GM18520 (cell line): ENCODE measurements at regions not wholly inside any gene's neighbourhood (a gene's known extent, or its start where the extent isn't known, plus 50 kb on each side); places are given as distances from the start of the nearest gene placed in this dataset.
"Not testable (repeated sequence)": the region's sequence is repeated elsewhere in the genome, so short reads cannot be mapped to it uniquely, and the experiment has no call there.

ENCODE experiments used
- ATAC-seq: cut with Tn5 transposase; IDR thresholded peaks from one replicate; pipeline ENCODE4 v1.9.1; 2021; ENCODE audit not compliant: unreplicated experiment

DNA sequence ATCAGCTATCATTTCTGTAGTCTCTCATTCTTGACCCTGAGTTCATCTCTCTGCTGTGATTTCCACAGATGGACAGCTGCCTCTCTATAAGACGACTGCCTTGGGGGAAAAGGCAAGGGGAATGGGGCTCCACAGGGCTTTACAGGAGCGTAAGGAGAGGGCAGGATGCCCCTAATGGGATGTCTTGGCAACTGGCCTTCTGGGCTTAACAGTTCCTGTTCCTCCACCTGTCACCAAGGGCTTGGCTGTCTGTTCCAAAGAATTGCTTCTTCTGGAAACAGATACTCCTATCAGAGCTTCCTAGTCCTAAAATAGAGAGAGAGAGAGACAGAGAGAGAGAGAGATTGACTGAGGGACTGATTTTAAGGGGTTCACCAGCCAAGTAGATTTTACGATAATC is 181.9 kb downstream of the TMEM200A start:
- no peak for ATAC-seq

DNA sequence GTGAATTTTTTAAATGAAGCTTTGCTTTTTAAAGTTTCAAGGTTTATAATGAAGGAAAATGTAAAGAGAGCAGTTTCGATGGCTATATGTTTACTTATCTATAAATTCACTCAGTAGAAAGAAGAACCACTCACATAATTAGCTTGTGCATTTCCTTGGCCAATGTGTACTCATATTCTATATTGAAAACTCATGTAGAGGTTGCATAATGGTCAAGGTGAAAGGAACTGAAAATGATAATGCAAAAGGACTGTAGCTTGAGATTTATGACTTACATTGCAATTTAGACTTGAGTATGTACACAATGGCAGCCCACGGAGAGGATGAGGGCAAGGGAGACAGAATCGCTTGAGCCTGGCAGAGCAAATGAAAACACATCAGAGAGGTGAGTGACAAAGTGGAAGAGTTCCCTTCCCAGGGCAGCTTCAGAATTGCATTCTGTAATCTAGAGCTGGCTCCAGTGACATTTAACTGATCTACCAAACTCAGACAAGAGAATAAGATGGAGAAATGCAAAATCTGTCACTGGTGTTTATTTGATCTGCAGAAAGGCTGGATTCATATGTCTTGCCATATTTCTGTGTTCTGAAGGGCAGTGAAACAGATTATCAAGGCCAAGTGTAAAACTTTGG is 191.8 kb downstream of the TMEM200A start:
- peak; percentile 35 for ATAC-seq

DNA sequence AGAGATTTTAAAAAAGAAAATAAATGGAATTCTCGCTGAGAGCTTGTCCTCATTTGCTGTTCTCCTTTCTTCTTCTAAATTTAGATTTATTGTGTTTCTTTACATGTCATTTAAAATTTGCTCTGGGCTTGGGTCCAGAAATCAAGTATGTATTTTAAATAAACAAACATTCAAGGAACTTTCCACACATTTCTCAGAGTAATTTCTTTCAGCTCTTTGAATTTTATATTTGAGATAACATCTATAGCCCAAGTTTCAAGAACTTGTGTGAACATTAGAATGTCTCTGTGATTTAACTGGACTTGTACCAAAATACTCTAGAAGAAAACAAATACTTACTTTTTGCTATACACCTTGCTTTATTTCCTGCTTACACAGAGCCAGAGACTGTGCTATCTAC is 192.3 kb downstream of the TMEM200A start:
- no peak for ATAC-seq

DNA sequence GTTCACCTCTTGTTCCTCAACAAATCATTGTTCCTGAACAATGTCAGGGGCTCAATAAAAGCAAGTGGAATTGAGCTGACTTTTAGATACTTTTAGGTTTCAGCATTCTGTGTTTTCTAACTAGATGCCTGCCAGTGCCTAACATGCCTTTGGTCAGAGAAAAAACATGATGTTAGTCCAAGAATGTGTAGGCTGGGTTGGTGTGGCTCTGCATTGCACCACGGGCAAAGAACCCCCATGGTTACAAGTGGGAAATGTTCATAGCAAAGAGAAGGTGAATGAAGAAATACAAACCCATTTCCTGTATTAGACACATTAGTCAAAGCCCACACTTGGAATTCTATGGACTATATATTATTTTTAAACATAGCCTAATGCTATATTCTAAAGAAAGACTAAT is 193.3 kb downstream of the TMEM200A start:
- no peak for ATAC-seq

DNA sequence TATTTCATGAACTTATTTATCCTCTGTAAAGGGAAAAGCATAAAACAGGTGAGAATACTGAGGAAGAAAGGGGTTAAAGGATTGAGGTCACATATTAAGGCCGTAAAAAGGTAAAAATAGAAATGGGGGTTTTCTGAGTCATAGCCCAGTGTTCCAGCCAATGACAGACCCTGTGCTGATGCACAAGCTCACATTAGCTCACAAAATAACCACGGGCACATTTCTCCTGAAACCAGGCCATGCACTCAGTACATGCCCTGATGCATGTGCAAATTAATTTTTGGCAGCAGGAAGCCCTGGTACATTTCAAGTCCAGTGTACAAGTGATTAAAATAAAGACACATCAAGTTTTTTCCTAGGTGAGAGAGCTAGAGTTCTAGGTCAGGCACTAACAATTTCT is 194.4 kb downstream of the TMEM200A start:
- no peak for ATAC-seq

DNA sequence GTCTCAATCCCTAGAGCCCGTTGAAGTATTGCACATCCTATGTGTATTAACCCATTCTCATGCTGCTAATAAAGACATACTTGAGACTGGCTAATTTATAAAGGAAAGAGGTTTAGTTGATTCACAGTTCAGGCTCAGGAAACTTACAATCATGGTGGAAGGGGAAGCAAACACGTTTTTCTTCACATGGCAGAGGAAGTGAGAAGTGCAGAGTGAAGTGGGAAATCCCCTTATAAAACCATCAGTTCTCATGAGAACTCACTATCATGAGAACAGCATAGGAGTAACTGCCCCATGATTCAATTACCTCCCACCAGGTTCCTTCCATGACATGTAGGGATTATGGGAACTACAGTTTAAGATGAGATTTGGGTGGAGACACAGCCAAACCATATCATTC is 195.3 kb downstream of the TMEM200A start:
- not testable (repeated sequence) for ATAC-seq

DNA sequence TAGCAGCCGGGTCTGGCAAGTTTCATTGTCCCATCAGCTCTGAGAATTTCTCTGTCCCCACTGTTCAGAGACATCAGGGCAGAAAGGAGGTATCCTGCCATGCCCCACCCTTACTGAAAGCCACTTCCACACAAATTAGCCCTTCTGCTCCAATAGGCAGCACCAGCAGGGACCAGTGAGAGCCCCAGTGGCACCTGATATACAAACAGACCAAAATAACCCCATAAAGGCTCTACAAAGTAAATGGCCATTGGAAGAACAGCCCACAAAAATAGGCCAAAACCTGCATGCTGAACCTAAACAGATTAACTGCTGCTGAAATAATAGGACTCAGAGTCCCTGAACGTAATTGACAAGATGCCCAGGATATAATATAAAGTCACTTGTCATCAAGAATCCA is 199.9 kb downstream of the TMEM200A start:
- no peak for ATAC-seq

DNA sequence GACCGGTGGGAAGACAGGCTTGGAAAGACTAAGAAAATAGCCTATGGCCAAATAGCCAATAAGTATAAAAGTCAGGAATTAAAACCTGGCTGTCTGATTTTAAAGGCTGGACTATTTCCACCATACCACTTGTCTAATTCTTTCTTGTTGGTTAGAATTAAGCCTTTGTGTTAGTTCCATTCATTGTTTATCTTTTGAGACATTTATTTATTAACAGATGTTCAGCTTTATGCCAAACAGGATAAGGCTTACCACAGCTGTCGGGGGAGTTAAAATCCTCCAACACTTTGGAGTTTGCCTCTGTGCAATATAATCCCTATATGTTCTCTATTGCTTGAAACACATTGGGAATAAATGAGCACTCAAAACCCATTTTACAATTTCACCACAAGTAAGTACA is 208.3 kb downstream of the TMEM200A start:
- ATAC-seq = no peak

DNA sequence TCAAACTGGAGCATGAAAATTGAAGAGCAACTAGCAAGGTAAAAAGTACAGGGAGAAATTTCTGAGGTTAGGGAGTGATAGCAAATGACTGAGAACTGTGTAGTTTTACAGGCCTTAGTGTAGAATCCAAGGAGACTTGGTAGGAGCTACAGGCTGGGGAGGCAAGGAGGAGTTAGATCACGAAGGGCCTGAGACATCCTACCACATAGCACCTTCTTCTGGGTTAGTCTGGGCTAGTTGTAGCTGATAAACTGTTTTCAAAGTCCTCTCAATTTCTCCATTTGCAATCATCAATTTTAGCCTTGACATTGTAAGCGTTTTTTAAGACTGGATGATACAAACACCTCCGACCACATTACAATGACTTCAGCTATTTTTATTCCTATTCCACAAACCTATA is 209.7 kb downstream of the TMEM200A start:
- ATAC-seq = no peak

DNA sequence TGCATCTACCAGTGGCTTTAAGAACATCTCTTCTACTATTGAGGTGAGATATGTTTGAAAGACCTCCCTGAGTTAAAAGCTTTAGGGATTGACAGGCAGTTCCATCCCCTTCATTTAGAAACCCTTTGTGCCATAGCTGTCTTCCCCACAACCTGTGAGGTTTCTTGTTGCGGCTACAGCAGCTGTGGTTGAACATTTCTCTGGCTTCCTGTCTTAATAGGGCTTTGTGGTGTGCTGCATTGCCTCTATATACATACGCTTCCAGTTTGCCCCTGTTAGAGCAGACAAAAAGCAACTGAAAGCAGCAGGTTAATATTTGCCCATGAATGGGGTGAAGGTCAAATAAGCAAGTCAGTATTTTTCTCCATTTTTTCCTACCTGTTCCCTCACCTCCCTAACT is 210.2 kb downstream of the TMEM200A start:
- ATAC-seq = peak; percentile 97

DNA sequence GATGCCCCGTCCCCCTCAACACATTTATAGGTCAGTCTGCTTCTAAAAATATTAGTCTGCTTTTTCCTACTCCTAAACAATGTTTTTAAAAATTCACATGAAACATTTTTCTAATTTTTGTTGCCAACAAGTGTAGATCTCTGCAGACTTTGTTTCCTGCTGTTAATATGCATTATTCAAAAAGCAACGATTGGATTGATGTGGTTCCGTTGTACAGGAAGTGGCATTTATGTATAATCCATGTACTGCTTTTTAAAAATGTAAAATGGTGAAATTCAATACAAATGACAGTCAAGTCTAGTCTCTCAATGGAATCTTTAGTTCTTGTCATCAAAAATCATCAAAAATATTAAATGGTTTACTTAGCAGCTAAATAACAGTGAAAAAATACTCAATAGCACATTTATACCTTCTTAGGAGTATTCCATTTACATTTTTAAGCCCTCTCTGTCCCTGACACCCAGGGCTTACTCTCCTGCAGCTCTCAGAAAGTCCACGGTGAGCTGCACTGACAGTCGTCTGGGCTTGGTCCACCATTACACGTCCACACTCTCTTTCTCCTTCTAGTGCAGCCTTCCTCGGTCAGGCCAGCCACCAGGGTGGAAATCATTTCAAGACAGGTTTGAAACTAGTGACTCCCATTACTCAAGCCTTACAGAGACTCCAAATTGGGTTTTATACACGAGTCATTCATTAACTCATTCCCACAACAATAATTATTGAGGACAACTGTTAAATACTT is 211.5 kb downstream of the TMEM200A start:
- no peak for ATAC-seq

DNA sequence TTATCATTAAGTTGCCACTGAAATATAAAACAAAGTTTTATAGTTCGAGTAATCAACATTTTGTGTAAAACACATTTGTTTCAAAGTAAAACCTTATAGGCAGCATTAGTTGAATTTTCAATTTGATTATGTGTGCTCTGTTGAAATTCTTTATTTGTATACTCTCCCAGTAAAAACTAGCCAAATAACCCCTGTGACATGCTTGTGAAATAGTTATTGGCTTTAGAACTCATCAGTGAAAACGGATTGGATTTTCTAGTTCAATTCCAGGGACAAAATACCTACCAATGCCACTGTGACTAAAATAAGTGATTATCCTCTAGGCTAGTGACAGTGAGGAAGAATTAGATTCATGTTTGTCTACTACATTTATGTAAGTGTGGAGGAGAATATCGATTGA is 212.9 kb downstream of the TMEM200A start:
- no peak for ATAC-seq

DNA sequence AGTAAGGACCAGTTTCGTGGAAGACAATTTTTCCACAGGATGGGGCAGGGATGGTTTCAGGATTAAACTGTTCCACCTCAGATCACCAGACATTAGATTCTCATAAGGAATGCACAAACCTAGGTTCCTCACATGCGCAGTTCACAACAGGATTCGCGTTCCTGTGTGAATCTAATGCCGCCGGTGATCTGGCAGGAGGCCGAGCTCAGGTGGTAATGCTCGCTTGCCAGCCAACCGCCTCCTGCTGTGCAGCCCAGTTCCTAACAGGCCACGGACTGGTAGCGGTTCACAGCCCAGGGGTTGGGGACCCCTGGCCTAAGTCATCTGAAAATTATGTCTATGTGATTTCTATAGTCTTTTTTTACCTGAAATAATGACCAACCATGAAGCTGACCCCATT is 217.5 kb downstream of the TMEM200A start:
- ATAC-seq = no peak

DNA sequence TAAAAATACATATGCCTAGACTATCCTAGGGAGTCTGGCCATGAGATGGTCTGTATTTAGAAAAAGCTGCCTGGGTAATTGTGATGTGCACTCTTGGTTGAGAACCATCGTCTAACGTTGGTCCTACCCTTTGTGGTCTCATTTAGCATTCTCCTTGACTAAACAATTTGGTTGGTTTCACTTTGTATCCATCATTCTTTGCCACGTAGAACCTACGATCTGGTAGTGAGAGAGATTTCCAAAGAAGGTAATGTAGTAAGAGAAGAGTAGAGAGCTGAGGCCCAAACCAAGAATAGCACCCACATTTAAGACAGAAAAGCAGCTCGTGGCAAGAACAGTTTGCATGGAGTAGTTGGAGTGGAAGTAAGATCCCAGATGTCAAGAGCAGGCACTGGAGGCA is 219.8 kb downstream of the TMEM200A start:
- ATAC-seq = no peak

DNA sequence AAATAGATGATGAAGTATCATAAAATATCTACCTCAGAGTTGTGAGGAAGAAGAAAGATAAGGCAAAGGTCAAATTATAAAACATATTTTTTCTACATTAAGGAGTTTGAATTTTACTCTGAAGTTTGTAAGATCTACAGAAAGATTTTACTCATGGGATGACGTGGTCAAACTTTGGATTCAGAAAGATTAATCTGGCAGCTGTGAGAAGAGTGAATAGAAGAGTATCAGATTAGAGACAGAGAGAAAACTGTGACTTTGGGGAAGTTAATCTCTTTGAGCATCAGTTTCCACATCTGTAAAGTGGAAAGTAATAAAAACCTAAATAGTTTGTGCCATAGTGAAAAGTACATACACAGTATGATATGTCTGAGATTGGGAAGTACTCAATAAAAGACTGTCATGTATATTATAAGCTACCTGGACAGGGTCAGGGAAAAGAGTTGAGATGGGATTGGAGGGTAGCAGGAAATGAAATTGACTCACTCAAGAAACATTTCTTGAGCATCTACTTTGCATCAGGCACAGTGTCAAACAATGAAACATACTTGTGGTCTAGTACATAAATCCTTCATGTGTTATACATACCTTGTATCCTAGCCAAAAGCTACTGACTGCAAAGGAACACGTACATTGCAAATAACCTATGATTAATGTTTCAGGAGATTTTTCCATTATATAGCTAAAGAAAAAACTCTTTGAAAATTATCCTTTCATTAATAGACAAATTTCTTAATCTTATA is 222.1 kb downstream of the TMEM200A start:
- ATAC-seq = no peak

DNA sequence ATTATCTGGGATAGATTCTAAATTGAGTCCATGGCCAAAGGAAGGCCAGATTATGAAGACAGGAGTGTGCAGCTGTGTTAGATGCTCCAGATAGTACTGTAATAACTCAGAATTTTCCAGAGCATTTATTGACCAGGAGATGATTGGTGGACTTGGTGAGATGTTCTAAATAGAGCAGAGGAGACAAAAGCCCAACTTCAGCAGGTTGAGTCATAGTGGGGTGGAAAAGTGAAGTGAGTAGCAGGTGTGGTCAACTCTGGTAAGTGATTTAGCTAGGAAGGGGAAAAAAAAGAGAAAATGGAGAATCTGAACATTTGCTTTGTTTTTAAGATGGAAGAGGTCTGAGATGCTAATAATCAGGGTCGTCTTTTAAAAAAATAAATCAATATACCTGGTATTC is 227.4 kb downstream of the TMEM200A start:
- no peak for ATAC-seq

DNA sequence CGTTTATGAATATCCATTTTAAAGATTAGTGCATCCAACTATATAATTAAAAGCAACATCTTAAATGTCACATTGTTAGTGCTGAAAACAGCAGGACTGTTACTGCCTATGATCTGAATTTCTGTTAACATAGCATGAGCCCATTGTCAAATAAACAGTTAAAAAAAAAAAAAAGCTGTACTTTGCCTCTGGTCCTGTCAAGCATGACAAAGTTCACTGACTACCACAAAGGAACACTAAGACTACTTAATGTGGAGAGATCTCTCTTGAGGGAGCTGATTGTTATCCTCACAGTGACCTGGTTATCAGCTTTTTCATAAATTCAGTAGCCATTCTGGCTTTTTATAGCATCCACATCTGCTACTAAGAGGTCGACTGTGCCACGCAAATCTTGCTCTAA is 228.1 kb downstream of the TMEM200A start:
- ATAC-seq = no peak

DNA sequence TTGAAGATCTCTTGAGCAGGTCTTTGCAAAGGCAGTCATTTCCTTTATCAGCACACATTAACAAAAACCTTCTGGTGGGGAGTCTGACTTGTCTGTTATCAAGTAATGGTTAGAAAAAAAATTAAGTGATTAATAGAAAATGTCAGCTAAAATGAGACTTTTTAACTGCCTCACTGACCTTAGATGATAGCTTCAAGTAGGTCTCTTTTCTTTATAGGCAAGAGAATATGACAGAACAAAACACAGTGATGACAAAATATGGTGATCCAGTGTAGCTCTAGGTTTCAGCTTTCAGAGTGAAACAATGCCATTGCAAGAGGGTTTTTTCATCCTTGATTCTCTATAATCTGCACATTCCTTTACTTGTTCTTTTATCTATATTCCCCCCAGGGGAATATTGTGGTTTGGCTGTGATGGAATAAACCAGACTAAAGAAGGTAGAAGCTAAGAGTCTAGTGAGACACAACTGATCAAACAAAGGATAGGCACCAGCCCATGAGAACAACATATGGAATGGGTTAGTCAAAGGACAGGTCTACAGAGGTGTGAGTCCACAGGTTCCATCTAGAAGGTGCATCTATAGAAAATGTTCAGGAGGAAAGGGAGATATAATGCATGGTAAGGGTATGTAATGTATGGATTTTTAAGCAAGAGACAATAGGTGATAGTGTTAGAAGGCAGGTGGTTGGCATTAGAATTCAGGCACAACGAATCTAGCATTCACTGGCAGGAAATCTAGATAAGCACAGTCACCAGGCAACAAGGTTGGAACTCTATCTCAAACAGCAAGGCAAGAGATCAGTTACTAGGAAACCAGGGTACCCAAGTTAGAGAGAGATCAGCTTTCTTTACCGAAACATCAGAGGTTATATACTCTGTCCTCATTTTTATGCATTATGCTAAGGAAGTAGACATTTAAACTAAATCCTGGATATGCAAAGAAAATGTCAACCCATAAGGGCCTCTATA is 228.9 kb upstream of the SMLR1 start:
- no peak for ATAC-seq

DNA sequence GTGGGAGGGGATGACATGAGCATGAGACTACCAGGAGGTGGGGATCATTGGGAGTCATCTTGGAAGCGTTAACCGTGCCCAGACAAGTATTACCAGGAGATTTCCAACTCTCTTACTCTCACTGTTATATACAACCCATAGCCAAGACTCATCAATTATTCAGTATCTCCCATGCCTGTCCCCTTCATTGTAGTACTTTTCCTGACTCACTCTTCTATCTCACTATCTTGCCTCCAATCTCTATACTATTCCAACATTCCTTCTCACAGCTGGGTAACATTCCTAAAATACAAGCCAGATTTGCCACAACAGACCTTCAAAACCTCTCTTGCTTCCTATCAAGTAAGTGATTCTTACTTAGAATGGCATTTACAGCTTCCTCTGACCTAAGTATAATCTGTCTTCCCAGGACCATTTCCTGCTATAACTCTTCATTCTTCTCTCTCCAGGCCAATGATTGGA is 226.3 kb upstream of the SMLR1 start:
- ATAC-seq = no peak

DNA sequence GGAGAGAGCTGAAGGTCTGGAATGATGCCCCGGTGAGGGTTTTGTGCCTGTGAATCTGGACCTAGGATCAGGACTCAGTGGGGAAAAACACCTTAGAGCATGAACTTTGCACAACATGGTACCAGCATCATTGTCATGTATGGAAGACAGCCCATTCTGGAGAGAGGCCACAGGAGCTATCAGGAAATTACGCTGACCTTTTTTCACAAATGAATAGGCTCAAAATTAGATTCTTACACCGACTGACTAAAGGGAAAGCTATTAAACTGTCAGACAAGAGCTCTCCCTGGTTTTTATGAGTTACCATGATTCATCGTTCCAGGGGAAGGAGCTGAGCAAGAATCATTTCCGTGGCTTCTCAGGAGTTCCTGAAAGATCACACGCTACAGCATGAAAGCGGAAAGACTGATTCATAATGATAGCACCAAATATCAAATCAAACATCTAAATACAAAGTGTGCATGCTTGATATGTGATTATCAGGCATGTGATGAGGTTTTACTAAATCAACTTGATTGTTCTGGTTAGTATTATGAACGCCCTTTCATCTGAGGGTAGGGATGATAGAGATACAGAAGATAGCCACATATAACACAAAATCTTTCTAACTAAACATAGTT is 224.9 kb upstream of the SMLR1 start:
- no peak for ATAC-seq

DNA sequence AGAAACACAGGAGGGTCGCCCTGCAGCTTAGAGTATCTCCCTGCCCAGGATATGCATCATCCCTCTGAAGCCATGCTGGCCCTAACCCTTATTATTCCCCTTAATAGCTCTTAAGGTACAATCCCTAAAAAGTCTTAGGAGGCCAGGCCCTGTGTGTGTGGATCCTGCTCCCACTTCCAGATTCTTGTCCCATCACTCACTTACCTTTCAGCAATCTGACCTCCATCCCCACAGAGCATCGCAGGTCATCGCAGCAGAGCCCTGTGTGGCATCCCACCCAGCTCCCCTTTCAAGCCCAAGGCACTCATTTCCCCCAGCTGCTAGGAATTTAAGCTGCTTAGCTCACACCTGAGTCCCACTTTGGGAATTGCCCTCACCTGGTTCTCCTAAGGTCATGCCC is 223.8 kb upstream of the SMLR1 start:
- ATAC-seq = no peak
